D341Med (cell line): ENCODE measurements at regions not wholly inside any gene's neighbourhood (a gene's known extent, or its start where the extent isn't known, plus 50 kb on each side); places are given as distances from the start of the nearest gene placed in this dataset.
"Not testable (repeated sequence)": the region's sequence is repeated elsewhere in the genome, so short reads cannot be mapped to it uniquely, and the experiment has no call there.

Experiments
- DNase-seq: peaks from one replicate; pipeline ENCODE4 v3.0.0; 2012; ENCODE audit warnings: low spot score

- DNase-seq = no peak
Observed at GRCh38 chrX:13223868-13224567, 95.8 kb downstream of the ATXN3L start.

- no peak for DNase-seq
Observed at GRCh38 chrX:13220916-13221315, 98.9 kb downstream of the ATXN3L start.

- no peak for DNase-seq
Observed at GRCh38 chrX:13219991-13220764, 99.7 kb downstream of the ATXN3L start.

- DNase-seq = no peak
Observed at GRCh38 chrX:13218758-13219157, 101.1 kb downstream of the ATXN3L start.

GRCh38 chrX:13216139-13216538 is 103.7 kb downstream of the ATXN3L start:
- DNase-seq = no peak

- DNase-seq = no peak
Observed at GRCh38 chrX:13215729-13216128, 104.1 kb downstream of the ATXN3L start.

- DNase-seq = peak; percentile 38
Observed at GRCh38 chrX:13212191-13212651, 107.6 kb downstream of the ATXN3L start.

GRCh38 chrX:13210142-13210541 is 109.7 kb downstream of the ATXN3L start:
- not testable (repeated sequence) for DNase-seq

- not testable (repeated sequence) for DNase-seq
Observed at GRCh38 chrX:13209704-13210103, 110.1 kb downstream of the ATXN3L start.

- DNase-seq = no peak
Observed at GRCh38 chrX:13208281-13208935, 111.4 kb downstream of the ATXN3L start.

- DNase-seq = no peak
Observed at GRCh38 chrX:13203271-13203670, 116.6 kb downstream of the ATXN3L start.

GRCh38 chrX:13201605-13202219 is 118.1 kb downstream of the ATXN3L start:
- no peak for DNase-seq

GRCh38 chrX:13200398-13200797 is 119.5 kb downstream of the ATXN3L start:
- DNase-seq = no peak

- no peak for DNase-seq
Observed at GRCh38 chrX:13198762-13199064, 121.1 kb downstream of the ATXN3L start.

- DNase-seq = no peak
Observed at GRCh38 chrX:13198056-13198761, 121.6 kb downstream of the ATXN3L start.

- no peak for DNase-seq
Observed at GRCh38 chrX:13196782-13197181, 123.1 kb downstream of the ATXN3L start.

- no peak for DNase-seq
Observed at GRCh38 chrX:13195340-13195739, 124.5 kb downstream of the ATXN3L start.

GRCh38 chrX:13194291-13195103 is 125.4 kb downstream of the ATXN3L start:
- DNase-seq = no peak

GRCh38 chrX:13190051-13190450 is 129.8 kb downstream of the ATXN3L start:
- DNase-seq = no peak

GRCh38 chrX:13189380-13189779 is 130.5 kb downstream of the ATXN3L start:
- no peak for DNase-seq

GRCh38 chrX:13188731-13189309 is 131.0 kb downstream of the ATXN3L start:
- no peak for DNase-seq
